Neural progenitor cell (in vitro differentiated cells): ENCODE measurements at regions not wholly inside any gene's neighbourhood (a gene's known extent, or its start where the extent isn't known, plus 50 kb on each side); places are given as distances from the start of the nearest gene placed in this dataset.

ENCODE experiments used
- CTCF ChIP-seq: fragments of 200-600 bp; sonication (generic); IDR thresholded peaks from 2 replicates; pipeline ENCODE4 v1.5.1; 2017; ENCODE audit warnings: antibody characterized with exemption, mild to moderate bottlenecking
- EZH2 ChIP-seq: fragments of 200-600 bp; sonication (generic); IDR thresholded peaks from 2 replicates; pipeline ENCODE4 v1.6.1; 2017; ENCODE audit warnings: antibody characterized with exemption, mild to moderate bottlenecking, moderate library complexity
- EZH2phosphoT487 ChIP-seq: fragments of 200-600 bp; sonication (generic); IDR thresholded peaks from 2 replicates; pipeline ENCODE4 v1.6.1; 2017; ENCODE audit warnings: antibody characterized with exemption

DNA sequence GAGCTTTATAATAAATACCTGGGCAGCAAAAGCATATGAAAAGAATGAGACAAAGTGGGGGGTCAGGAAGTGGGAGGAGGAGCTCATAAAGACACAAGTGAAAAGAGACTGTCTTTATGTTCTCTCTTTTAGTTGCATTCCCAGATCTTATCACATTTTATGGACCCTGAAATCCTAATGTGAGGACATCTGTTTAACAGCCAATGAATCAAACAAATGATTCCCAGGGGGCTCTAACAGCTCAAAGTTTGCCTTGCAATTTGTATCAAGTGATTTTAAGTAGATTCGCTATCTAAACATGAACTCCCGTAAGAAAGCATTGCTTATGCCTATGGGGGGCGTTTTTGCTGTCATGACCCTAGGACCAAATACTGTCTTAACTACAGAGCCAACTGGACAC is 332.3 kb upstream of the CNTN4 start:
- TF ChIP-seq CTCF (no peak), EZH2 (no peak), EZH2phosphoT487 (no peak)
